ENCODE measurements at regions not wholly inside any gene's neighbourhood (a gene's known extent, or its start where the extent isn't known, plus 50 kb on each side); places are given as distances from the start of the nearest gene placed in this dataset.

DNA sequence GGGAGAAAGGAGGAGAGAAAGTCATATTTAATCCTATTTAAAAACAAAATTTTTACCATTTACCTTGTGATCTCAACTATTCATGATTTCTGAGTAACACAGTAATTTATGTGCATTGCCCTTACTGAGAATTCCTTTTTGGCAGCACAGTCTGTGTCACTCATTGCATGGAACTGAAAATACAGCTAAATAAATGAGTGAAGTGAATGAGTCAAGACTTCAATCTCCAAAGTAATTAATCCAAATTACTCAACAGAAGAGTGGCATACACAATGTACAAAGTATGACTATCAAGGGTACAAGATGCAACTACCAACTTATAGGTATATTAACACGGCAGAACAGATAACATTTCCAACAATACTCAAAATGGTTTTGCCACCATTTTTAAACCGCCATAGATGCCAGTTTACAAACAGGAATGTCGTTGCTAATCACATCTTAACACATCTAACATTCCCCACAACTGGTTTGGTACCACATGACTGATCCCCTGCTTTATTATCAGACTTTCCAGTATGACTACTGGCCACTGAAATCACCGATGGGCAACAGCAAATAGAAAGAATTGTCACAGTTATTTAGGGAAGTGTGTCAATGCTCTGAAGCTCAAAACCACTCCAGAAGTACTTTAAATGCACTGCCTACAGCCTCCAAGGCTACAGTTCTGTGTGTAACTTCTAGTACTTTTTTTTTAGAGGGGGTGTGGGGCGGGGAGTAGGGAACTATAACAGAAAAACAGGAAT lies 410.4 kb downstream of the SHQ1 start:
- no peaks in the 10 kb centered on the region for H3K9me3 ChIP-seq (ENCODE audit: control insufficient read depth, low read length)
- Mint-ChIP-seq H3K9me3 (no peaks in the 10 kb centered on the region), H3K4me3 (no peak overlapping the region), H3K36me3 (ENCODE audit: low read depth) (peaks cover 8% of the 10 kb centered on the region), H3K27ac (no peak overlapping the region), H3K27me3 (ENCODE audit: insufficient read depth) (no peaks in the 10 kb centered on the region), H3K4me1 (peaks cover 34% of the 10 kb centered on the region)
- H3K9ac ChIP-seq (ENCODE audit: extremely low read depth, low read length, poor library complexity, severe bottlenecking): no peak overlapping the region
- WGBS, 2 experiments (ENCODE audit: insufficient coverage in 1 of 2, insufficient read length in 1 of 2): 97 to 100% methylated on average over 3 to 5 of the region's 5 CpGs
- DNase-seq: no peak
- no peak overlapping the region for H3K4me3 ChIP-seq (ENCODE audit: low read length)
- H3K27me3 ChIP-seq (ENCODE audit: control insufficient read depth, insufficient read depth, low read length, poor library complexity, severe bottlenecking): no peaks in the 10 kb centered on the region
- peaks cover 41% of the 10 kb centered on the region for H3K36me3 ChIP-seq (ENCODE audit: control insufficient read depth, insufficient read depth, low read length)
- H3K4me1 ChIP-seq (ENCODE audit: control insufficient read depth, insufficient read depth, low read length): no peaks in the 10 kb centered on the region
- no peak overlapping the region for H3K27ac ChIP-seq (ENCODE audit: low read depth, low read length)
- TF ChIP-seq, protein P1, sequence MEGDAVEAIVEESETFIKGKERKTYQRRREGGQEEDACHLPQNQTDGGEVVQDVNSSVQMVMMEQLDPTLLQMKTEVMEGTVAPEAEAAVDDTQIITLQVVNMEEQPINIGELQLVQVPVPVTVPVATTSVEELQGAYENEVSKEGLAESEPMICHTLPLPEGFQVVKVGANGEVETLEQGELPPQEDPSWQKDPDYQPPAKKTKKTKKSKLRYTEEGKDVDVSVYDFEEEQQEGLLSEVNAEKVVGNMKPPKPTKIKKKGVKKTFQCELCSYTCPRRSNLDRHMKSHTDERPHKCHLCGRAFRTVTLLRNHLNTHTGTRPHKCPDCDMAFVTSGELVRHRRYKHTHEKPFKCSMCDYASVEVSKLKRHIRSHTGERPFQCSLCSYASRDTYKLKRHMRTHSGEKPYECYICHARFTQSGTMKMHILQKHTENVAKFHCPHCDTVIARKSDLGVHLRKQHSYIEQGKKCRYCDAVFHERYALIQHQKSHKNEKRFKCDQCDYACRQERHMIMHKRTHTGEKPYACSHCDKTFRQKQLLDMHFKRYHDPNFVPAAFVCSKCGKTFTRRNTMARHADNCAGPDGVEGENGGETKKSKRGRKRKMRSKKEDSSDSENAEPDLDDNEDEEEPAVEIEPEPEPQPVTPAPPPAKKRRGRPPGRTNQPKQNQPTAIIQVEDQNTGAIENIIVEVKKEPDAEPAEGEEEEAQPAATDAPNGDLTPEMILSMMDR (conservative IDR thresholded peaks at IDR 0.05): no peak

DNA sequence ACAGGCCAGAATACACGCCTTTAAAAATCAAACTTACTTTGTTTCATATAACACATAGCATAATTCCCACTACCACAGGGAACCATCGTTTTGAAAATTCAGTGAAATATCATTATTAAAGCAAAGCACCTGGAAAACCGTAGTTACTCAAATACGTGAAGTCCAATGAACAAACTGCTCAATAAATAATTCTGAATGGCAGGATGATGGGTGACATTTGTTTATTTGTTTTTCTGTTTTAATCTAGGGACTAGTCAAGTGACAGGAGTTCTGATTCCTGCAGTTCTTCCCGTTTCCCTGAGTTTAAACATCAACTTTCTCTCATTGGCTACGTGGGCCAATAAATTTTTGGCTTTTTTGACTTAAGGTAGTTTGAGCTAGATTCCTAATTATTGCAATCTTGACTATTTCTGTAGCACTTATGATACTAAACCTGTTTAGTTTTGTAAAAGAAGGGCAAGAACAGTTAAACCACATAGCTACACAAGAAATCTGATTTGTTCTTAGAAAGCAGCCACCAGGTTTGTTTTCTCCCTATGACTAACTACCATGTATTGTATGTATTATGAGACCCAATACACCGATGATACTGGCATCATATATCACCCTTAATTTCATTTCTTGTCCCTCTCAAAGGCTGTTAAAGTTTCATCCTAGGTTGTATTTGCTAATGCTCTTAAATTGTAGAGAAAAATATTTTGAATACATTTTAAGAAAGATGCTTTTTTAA lies 411.2 kb downstream of the SHQ1 start:
- Histone ChIP-seq H3K4me3 (ENCODE audit: low read length) (no peak overlapping the region), H3K36me3 (ENCODE audit: control insufficient read depth, insufficient read depth, low read length) (peaks cover 39% of the 10 kb centered on the region), H3K4me1 (ENCODE audit: control insufficient read depth, insufficient read depth, low read length) (no peaks in the 10 kb centered on the region), H3K27ac (ENCODE audit: low read depth, low read length) (no peak overlapping the region), H3K9ac (ENCODE audit: extremely low read depth, low read length, poor library complexity, severe bottlenecking) (no peak overlapping the region), H3K27me3 (ENCODE audit: control insufficient read depth, insufficient read depth, low read length, poor library complexity, severe bottlenecking) (no peaks in the 10 kb centered on the region), H3K9me3 (ENCODE audit: control insufficient read depth, low read length) (no peaks in the 10 kb centered on the region)
- no peaks in the 10 kb centered on the region for H3K9me3 Mint-ChIP-seq
- no peak for DNase-seq
- peaks cover 33% of the 10 kb centered on the region for H3K4me1 Mint-ChIP-seq
- H3K27me3 Mint-ChIP-seq (ENCODE audit: insufficient read depth): no peaks in the 10 kb centered on the region
- peaks cover 8% of the 10 kb centered on the region for H3K36me3 Mint-ChIP-seq (ENCODE audit: low read depth)
- H3K27ac Mint-ChIP-seq: no peak overlapping the region
- H3K4me3 Mint-ChIP-seq: no peak overlapping the region
- 78 to 92% methylated on average over 3 to 7 of the region's 7 CpGs for WGBS, 2 experiments (ENCODE audit: insufficient coverage in 1 of 2, insufficient read length in 1 of 2)
- TF ChIP-seq, protein P1 (conservative IDR thresholded peaks at IDR 0.05): no peak

GRCh38 chr3:72434296-72434695 lies 413.9 kb downstream of the SHQ1 start:
- no peak overlapping the region for H3K27ac Mint-ChIP-seq
- DNase-seq: no peak
- WGBS, 2 experiments (ENCODE audit: insufficient coverage in 1 of 2, insufficient read length in 1 of 2): 91 to 100% methylated on average over 1 of the region's 1 CpG
- H3K4me3 ChIP-seq (ENCODE audit: low read length): no peak overlapping the region
- H3K4me1 Mint-ChIP-seq: peaks cover 20% of the 10 kb centered on the region
- no peaks in the 10 kb centered on the region for H3K9me3 Mint-ChIP-seq
- TF ChIP-seq, protein P1 (conservative IDR thresholded peaks at IDR 0.05): no peak
- H3K27ac ChIP-seq (ENCODE audit: low read depth, low read length): no peak overlapping the region
- no peaks in the 10 kb centered on the region for H3K4me1 ChIP-seq (ENCODE audit: control insufficient read depth, insufficient read depth, low read length)
- no peaks in the 10 kb centered on the region for H3K27me3 Mint-ChIP-seq (ENCODE audit: insufficient read depth)
- H3K4me3 Mint-ChIP-seq: no peak overlapping the region
- no peak overlapping the region for H3K9ac ChIP-seq (ENCODE audit: extremely low read depth, low read length, poor library complexity, severe bottlenecking)
- H3K9me3 ChIP-seq (ENCODE audit: control insufficient read depth, low read length): no peaks in the 10 kb centered on the region
- H3K36me3 ChIP-seq (ENCODE audit: control insufficient read depth, insufficient read depth, low read length): peaks cover 30% of the 10 kb centered on the region
- peaks cover 5% of the 10 kb centered on the region for H3K36me3 Mint-ChIP-seq (ENCODE audit: low read depth)
- no peaks in the 10 kb centered on the region for H3K27me3 ChIP-seq (ENCODE audit: control insufficient read depth, insufficient read depth, low read length, poor library complexity, severe bottlenecking)
